Heart left ventricle (tissue), 13 donors: ENCODE measurements at regions not wholly inside any gene's neighbourhood (a gene's known extent, or its start where the extent isn't known, plus 50 kb on each side); places are given as distances from the start of the nearest gene placed in this dataset.

Experiments used
- CTCF ChIP-seq, 12 donors: fragments of 200-600 bp; sonication (generic) in 4 of 12; IDR thresholded peaks; one replicate each; pipeline versions ENCODE4 v1.5.0 to v1.8.0; 2018 to 2022; ENCODE audit warnings: antibody characterized with exemption in 12 of 12, mild to moderate bottlenecking in 5 of 12
- POLR2A ChIP-seq, 2 donors: fragments of 450-650 bp; IDR thresholded peaks; one replicate each; pipeline ENCODE4 v1.6.1; 2017; ENCODE audit warnings: antibody characterized with exemption in 2 of 2, mild to moderate bottlenecking in 2 of 2, moderate library complexity in 2 of 2
- donor health status: ischemic (EF 13 %, LVEDD 7.1; RV severe dilation, severe dysfunction).
- donor health status: DM: no; HTN: yes; CAD: no.
- donor health status: DM: no; HTN: no; CAD: no.
- donor health status: ischemic (EF 25% LVEDD 6.9; RV normal size, moderate dysfunction).
- donor health status: ischemic (EF 25% LVEDD 5.7; RV mildly dilated, moderate dysfunction).
- donor health status: ischemic (EF 35%, LVEDD 5.7; RV mildly dilated, moderate dysfunction).
- donor health status: nonischemic (EF 11% LVEDD 7.7; RV severe dilation, severe dysfunction).
- donor health status: DM: yes; HTN: yes; CAD: no.
- donor health status: PGD.
- donor health status: ischemic (EF 29% LVEDD 5.4; RV normal size, mild dysfunction).
- donor health status: nonischemic (EF 23%, LVEDD 6.1; RV moderate dilation, normal function).

GRCh38 chr10:121102706-121103105 is 251.5 kb downstream of the WDR11 start:
- TF ChIP-seq CTCF (IDR thresholded peaks at IDR 0.05) = no peak
- no peak for TF ChIP-seq POLR2A (IDR thresholded peaks at IDR 0.05)
